ENCODE measurements at regions not wholly inside any gene's neighbourhood (a gene's known extent, or its start where the extent isn't known, plus 50 kb on each side); places are given as distances from the start of the nearest gene placed in this dataset.

DNA sequence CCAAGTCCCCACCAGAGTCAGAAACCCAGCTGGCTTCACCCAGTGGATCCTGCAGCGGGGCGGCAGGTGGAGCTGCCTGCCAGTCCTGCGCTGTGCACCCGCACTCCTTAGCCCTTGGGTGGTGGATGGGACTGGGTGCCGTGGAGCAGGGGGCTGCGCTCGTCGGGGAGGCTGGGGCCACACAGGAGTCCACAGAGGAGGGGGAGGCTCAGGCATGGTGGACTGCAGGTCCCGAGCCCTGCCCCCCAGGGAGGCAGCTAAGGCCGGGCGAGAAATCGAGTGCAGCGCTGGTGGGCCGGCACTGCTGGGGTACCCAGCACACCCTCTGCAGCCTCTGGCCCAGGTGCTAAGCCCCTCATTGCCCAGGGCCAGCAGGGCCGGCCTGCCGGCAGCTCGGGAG is 144.6 kb upstream of the MGAT5 start:
- TF ChIP-seq ISL1 (CRISPR knock-in tag; IDR thresholded peaks at IDR 0.05) (no peak), GLIS3 (CRISPR knock-in tag; IDR thresholded peaks at IDR 0.05) (no peak), ZFP3 (CRISPR knock-in tag; IDR thresholded peaks at IDR 0.05) (no peak), TOX (CRISPR knock-in tag; IDR thresholded peaks at IDR 0.05; ENCODE audit: borderline replicate concordance) (no peak), ZC3H10 (CRISPR knock-in tag; IDR thresholded peaks at IDR 0.05) (no peak), SNAI2 (CRISPR knock-in tag; IDR thresholded peaks at IDR 0.05) (no peak)
- TF ChIP-seq, protein P1, sequence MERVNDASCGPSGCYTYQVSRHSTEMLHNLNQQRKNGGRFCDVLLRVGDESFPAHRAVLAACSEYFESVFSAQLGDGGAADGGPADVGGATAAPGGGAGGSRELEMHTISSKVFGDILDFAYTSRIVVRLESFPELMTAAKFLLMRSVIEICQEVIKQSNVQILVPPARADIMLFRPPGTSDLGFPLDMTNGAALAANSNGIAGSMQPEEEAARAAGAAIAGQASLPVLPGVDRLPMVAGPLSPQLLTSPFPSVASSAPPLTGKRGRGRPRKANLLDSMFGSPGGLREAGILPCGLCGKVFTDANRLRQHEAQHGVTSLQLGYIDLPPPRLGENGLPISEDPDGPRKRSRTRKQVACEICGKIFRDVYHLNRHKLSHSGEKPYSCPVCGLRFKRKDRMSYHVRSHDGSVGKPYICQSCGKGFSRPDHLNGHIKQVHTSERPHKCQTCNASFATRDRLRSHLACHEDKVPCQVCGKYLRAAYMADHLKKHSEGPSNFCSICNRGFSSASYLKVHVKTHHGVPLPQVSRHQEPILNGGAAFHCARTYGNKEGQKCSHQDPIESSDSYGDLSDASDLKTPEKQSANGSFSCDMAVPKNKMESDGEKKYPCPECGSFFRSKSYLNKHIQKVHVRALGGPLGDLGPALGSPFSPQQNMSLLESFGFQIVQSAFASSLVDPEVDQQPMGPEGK (CRISPR knock-in tag; IDR thresholded peaks at IDR 0.05; ENCODE audit: borderline replicate concordance) = no peak

All from SK-N-SH treated with all-trans-retinoic acid at 6 μM for 48 hours (cell line).